ENCODE measurements at regions not wholly inside any gene's neighbourhood (a gene's known extent, or its start where the extent isn't known, plus 50 kb on each side); places are given as distances from the start of the nearest gene placed in this dataset.

DNA sequence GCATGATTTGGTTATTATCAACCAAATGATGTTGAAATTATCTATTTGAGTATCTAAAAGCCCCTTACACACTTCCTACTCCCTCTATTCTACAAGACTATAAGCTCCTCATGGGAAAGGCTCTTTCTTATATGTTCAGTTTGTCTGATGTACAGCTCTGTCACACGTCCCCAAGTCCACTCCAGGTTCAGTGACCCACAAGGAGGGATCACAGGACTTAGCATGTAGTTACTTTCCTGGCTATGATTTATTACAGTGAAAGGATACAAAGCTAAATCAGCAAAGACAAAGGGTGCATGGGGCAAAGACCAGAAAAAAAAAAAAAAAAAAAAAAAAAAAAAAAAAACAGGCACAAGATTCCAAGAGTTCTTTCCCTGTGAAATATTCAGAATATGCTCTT lies 125.6 kb upstream of the TMEM106B start:
- no peak for DNase-seq

DNA sequence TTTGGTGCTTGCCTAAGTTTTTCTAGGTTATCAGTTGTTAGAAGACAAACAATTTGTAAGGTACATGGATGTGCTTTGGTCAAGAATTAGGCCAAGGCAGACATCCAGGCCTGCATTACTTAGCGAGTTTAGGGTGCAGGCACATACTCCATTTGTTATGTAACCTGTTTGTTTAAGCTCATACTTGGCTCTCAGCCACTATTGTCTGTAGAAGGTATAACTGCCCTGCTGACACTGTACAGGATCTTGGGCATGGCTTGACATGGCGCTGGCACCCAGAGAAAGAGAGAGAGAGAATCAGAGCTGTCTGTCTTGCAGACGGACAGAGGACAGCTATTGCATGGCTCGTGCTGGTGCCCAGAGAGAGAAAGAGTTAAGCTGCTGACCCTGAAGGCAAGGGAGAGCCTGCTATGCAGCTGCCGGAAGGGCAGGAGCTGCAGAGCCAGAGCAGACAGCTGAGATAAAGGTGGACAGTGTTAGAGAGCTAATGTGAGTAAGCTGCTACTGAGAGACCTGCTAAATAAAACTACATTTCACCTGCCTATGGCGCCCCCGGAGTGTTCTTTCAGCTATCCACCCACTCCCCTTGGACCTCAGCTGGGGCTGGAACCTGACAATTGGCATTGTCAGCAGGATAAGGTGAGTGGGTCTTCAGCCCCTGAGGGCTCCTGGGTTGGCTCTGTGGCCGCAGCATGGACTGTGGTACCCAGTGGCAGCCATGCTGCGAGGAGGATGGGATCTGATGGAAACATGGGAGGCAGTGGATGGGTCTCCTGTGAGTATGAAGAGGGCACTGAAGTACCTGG lies 120.9 kb upstream of the TMEM106B start:
- DNase-seq, result no peak

DNA sequence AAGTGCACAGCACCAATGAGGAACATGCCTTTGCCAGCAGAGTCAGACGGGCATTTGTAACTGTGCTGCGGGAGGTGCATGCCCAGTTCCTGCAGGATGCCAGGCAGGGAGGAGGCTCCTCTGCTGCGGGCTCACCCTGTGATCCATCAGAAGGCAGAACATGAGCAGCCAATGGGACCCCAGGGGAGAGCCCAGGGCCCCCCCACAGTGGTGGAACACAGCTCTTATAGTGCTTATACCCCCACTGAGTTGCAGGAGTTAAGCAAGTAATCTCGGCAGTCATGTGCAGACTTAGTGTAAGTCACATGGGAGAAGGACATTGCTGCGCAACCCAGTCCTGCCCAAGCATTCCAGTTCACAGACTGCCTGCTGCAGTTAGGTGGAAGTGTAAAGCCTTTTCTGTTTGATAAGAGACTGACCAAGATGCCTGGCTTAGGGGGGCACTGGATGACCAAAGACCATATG lies 120.3 kb upstream of the TMEM106B start:
- no peak for DNase-seq

DNA sequence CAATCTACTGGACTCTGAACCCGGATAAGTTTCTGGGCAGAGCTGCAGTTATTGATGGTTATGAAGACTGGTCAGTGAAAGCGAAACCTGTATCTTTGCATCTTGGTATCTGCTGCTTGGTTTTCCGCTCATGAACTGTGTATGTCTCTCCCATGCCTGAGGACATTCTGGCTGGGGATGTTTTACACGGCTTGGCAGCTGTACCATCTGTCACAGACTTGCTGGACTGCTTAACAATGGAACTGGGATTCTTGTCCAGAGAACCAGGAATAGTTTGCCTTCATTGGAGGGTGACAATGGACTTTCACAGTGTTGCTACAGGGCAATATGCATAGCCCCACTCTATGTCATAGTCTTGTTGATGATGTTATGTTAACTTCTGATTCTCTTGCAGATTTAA lies 119.9 kb upstream of the TMEM106B start:
- DNase-seq, result no peak

DNA sequence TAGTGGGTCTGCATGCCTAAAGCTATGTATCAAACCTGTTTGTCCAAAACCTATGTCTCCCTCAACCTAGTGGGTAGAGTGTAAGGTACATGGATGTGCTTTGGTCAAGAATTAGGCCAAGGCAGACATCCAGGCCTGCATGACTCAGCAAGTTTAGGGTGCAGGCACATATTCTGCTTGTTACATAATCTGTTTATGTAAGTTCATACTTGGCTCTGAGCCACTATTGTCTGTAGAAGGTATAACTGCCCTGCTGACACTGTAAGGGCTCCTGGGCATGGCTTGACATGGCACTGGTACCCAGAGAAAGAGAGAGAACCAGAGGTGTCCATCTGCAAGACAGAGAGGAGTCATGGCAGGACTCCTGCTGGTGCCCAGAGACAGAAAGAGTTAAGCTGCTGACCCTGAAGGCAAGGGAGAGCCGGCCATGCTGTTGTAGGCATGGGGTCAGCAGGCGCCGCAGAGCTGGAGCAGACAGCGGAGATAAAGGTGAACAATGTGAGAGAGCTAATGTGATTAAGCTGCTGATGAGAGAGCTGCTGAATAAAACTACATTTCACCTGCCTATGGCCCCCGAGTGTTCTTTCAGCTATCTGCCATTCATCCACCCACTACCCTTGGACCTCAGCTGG lies 118.5 kb upstream of the TMEM106B start:
- DNase-seq, result no peak

DNA sequence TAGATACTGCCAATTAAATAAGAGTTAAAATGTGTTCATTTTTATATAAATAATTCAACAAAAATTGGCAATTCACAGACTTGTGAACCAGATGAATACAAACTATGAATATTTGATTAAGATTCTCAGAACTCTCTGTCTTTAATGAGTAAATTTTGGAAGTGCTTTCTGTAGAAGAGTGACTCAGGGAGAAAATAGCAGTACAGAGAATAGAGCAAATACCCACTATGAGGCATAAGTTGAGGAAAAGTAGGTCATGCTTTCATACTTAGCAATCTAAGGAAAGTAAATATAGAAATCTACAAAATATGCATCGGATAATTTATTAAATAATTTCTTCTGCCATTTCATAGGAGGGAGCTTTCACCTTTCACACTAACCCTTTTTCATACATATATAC lies 117.7 kb upstream of the TMEM106B start:
- no peak for DNase-seq

DNA sequence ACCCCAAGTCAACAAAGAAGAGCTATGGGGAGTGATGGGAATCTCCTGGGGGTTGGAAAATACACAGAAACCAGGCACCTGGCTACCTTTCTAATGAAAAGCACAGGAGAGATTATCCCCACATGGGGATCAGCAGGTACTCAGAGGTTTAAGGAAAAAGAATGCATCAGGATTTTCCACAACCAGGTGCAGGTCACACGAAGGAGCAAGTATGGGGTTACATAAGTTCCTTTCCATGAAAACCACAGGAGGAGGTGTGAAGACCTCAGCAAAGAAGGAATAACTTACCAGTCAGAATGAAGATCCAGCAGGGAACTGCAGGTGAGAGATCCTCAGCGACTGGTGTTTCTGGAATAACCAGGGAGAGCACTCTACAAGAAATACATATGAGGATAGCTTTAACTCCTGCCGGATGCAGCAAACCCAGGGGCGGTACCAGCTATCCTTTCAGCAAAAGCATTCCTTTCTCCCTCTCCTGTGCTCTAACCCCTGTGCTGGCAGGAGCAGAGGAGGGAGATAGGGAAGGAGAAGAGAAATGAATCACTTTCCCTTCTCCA lies 116.7 kb upstream of the TMEM106B start:
- no peak for DNase-seq

DNA sequence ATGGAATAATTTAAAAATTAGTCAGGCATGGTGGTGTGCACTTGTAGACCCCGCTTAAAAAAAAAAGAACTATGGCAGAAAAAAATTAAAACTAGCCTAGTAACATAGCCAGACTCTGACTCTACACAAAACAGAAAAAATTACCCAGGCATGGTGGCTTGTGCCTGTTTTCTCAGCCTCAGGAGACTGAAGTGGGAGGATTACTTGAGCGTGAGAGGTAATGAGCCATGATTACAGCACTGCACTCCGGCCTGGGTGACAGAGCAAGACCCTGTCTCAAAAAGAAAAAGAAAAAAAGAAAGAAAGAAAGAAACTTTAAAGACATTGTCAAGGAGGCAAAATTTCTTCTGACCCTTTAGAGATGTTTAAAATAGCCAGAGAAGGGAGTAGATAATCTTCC lies 109.0 kb upstream of the TMEM106B start:
- DNase-seq, result no peak

DNA sequence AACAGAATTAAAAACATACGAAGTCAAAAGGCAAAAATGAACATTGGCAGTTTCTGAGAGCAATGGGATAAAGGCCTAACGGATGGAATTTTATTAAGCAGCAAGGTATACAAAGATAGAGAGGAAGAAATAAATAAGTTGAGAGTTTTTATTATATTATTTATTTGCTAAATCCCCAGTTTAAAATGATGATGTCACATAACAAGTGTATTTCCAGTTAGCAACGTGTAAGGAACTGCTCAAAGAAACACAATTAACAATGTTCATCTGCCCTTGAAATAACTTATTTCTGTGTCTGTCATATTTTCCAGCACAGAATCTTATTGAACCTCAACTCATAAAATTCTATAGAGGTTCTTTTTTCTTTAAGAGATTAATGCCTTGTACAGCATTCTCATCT lies 108.6 kb upstream of the TMEM106B start:
- no peak for DNase-seq

DNA sequence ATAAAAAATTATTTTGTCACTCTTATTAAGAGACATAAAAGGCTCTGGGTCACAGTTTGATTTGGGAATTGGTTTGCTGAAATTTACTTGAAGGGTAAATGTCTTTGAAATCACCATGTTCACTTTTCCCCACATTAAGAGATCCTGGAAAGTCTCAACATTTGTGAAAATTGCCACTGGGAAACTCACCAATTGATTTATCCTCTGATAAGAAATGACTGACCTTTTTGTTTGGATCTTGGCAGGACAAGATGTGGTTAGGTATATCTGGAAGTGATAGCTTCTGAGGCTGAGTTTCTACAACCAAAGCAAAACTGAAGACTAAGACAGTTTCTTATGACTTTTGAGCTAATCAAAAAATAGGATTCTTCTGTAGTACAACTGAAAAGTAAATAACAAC lies 107.1 kb upstream of the TMEM106B start:
- DNase-seq, result no peak

DNA sequence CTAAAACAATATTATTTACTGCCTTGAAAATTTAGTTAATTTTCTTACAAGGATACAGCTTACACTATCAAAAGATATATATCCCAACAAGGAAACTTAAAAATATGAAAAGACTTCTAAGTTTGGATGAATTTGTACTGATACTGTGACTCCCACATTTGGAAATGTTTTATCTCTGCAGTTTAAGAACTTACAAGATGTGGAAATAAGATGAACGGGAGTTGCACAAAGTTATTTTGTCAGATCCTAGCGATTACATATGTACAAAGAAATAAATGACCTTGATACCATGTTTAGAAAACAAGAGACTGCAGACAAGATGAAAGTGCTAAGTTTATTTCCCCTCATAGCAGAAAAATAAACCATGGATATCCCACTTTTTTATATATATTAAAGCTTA lies 103.7 kb upstream of the TMEM106B start:
- no peak for DNase-seq

DNA sequence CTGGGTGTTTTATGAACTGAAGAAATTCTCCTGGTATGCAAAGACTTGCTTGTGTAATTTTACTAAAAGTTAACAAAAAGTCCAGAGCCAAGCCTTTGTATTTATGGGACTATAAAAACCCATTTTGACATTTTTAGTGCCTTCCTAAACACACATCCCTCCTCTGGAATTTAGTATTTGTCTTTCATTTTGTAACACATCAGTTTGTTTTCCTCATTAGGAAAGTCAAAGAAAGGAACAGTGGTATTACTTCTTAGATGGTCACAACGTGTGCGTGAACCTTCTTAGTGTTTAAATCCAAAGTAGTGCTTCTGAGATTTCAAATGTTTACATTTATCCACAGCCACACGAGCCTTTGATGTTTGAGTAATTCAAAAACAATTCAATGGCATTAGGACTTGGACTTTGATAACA lies 103.2 kb upstream of the TMEM106B start:
- DNase-seq, result no peak

DNA sequence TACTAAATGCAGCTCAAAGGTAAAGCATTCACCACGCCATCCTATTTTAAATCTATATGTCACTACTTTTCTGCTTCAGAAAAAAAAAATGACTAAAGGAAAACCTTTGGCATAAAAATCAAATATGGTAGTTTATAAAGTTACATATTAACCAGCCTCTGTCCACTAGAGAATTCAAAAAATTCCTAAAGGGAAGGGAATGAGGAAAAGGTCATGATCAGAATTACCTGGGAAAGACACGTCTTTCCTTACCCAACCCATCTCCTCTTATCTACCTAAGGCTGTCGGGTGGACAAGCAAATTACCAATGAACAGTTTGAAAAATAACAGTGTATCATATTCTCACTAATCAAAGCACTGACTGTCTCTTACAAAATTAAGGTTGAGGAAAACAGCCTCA lies 100.7 kb upstream of the TMEM106B start:
- no peak for DNase-seq

DNA sequence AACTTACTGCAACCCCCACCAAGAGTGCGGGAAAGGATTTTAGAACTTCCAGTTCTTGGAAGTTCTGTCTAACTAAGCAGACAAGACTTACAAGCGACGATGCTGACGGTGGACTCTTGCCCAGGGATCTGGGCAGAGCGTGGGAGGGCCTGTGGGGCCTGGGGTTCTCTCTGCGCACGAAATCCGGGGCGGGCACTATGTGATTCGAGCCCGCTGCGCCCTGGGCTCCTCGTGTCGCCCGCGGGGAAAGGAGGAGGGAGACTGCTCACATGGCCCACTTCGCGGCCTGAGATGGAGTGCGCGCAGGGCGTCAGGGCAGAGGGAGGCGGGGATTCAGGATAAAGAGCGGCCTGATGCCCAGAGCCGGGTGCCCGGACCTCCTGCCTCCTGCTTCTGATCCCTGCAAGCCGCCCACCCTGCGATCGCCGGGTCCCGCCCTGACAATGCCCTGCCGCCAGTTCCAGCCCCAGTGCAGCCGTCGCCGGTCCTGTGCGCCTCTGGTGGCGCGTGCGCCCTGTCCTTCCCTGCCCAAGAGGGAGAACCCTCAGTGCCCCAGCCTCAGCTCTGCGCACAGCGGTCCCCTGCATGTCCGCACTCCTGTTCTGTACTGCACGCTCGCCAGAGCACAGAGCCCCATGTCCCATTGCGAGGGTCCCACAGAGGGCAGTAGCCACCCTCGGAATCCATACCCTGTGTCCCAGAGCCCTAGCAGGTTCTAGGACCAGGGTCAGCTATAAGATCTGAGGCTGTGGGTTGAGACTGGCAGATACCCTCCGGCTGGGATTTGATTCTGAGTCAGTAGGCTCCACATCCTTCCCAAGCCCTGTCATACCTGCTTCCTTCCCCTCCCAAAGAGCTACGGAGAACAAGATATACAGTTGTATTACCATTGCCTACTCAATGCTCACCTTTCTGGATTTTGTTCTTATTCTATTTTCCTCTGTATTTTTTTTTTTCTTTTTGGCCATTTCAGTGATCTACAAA lies 99.4 kb upstream of the TMEM106B start:
- DNase-seq, result no peak

DNA sequence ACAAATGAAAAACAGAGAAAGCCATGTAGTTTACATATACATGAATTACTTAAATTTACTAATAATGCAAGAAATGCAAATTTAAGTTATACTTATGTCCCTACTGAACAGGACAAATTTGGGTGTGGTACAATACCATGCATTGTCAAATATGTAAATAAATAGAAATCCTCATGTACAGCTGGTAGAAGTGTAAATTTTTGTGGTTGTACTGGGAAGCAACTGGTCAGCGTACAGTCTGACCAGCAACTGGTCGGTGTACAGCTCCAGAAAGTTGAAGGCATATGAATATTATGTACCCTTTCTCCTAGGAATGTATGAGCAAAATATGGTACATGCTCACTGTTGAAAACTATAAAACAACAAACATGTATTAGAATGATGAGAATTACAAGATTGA lies 93.9 kb upstream of the TMEM106B start:
- DNase-seq, result no peak

DNA sequence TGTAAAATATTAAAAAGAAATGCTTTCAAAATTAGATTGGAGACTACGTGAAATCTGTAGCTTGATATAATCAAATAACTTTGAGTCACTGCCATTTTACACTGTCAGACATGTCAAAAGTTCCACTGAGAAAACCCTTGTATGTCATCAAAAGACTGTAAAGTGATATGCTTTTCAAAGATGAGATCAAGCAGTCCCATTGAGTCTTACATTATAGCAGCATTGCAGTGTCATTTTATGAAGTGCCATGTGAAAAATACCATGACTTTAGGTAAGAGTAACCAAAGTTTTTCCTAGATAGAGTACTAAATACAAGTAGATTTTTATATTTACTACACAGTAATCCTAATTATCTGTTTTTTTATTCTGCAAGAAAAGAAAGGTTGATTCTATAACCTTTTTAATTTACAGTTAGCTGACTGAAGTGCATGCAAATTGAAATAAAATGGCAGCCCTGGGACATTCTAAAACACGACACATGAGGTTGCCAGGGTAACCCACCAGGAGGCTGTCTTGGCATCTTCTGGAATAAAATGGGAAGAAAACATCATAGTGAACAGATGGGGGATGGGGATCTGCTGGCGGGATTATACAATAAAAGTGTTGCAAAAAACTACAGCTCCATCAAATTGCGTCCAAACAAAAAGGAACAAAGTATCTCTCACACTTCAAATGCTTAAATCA lies 91.3 kb upstream of the TMEM106B start:
- no peak for DNase-seq

DNA sequence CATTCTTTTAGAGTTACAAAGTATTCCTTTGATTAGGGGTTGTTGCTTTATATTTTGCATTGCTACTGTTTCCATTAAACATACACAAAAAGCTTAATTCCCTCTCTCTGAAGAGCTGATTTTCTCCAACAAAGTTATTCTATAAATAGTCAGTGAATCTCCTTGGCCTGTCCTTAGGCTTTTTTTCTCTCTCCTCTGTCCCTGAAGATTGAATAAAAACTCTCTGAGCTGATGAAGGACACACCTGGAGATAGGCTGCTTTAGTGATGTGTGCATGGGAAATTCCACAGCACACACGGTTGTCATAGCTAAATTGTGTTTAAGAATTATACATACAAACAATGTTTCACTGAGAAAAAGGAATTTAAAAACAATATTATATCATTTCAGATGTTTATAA lies 90.5 kb upstream of the TMEM106B start:
- DNase-seq, result no peak

DNA sequence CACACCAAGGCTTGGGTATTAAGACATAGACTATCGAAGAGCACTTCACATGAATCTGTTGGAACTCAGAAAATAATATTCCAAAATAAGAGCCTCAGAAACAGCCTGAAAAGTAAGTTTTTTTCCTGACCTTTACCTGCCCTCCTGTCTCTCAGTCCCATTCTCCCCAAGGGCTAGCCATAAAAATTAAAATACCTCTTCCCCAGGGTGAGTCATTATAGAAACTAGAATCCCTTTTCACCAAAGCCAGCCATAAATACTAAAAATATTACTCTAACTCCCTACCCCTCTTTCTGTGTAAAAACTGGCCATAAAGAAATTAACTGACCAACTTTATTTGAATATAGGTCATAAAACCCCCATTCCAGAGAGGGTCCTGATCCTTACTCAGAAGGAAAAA lies 87.9 kb upstream of the TMEM106B start:
- no peak for DNase-seq

DNA sequence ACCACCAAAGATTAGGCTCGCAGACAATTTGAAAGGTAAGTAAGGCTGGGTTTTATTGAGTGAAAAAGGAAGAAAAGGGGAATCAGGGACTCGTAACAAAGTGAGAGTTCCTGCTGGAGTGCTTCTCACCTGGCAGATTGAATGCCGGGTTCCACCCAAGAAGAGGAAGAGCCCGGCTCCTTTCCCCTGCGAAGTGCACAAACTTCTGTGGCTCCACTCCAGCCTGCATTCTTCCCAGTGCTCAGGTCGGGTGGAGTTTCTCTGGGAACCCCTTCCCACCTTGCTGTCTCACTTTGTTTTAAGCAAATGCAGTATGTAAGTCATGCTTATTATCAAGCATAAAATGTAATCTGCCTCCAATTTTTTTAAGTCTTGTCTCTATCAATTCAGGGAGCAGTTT lies 87.1 kb upstream of the TMEM106B start:
- no peak for DNase-seq

DNA sequence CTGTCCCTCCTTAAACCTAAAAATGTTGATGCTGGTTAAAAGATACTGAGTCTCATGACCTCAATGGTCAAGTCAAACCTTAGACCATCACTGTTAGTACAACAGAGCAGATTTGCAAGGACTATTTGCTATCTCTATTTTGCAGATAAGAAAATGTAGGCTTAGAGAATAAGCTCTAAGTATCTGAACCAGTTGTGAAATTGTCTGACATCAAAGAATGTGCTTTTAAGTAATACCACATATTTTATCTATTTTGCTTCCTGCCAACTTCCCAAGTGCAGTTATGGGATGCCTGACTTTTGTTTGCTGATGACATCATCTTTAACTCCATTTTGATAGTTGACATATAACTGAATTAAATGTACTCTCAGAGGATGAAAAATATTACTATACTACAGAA lies 83.6 kb upstream of the TMEM106B start:
- DNase-seq, result no peak

DNA sequence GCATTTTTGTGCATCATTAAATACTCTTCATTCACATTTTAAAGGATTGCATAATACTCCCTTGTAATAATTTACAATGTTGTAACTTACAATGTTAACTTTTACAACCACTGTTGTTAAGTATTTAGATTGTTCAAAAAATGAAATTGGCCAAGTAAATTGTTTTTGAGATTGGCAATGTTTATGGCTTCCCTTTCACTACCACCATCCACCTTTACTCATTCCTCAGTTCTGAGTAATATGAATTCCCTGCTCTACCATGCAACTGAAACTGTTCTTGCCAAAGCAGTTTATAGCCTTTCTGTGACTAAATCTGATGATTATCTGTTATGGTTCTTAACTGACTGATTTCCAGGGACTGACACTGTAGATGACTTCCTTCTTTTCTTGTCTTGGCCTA lies 80.5 kb upstream of the TMEM106B start:
- no peak for DNase-seq

DNA sequence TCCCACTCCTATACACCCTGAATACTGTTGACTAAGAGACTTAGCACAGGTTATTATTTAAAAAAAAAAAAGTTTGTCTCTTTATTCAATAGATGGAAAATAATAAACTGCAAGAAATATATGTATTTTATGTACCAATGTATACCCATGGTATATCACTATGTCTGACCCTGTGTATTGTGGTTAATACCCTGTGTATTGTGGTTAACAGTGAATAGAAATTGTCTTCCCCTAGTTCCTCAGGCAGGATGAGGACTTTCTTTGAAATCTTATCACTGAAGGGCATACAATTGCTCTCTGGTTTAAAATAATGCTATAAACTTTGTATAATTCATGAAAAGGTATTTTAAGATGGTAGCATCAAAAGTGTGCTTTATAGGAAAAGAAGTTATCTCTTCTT lies 80.0 kb upstream of the TMEM106B start:
- DNase-seq, result no peak

DNA sequence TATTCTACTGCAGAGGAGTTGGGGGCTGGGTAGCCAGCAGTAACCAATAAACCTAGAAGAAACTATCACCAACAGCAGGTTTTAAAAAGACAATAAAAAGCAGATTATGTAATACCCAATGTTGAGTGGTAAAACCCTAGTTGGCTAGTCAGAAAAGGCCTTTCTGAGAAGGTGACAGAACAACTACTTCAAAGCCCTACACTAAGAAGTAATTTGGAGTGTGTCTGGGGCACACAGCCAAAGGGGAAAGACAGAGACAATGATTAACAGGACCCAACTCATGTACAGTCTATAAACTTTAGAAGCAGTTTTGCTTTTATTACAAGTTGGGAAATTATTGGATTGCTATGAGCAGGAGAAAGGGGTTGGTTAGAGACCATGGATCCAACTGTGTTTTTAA lies 77.2 kb upstream of the TMEM106B start:
- DNase-seq, result no peak
